ENCODE measurements at regions not wholly inside any gene's neighbourhood (a gene's known extent, or its start where the extent isn't known, plus 50 kb on each side); places are given as distances from the start of the nearest gene placed in this dataset.

DNA sequence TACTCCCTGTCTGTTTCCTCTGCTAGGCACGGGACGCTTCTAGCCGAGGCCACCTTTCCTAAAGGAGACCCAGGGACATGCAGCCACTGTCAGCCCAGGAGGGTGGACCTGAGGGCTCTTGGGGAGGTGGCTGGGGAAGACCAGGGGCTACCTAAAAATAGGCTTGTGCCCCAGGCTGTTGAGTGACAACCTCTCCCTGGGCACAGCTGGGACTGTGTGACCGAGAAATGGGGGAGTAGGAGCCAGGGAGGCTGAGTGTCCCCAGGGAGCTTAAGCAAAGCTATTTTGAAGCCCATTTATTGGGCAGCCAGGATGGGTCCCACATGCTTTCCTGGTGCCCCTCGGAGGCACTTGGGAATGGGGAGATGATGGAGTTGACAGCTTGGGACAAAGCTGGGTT lies 63.8 kb downstream of the CALML3 start:
- no peak for ATAC-seq
- TF ChIP-seq, protein P1, sequence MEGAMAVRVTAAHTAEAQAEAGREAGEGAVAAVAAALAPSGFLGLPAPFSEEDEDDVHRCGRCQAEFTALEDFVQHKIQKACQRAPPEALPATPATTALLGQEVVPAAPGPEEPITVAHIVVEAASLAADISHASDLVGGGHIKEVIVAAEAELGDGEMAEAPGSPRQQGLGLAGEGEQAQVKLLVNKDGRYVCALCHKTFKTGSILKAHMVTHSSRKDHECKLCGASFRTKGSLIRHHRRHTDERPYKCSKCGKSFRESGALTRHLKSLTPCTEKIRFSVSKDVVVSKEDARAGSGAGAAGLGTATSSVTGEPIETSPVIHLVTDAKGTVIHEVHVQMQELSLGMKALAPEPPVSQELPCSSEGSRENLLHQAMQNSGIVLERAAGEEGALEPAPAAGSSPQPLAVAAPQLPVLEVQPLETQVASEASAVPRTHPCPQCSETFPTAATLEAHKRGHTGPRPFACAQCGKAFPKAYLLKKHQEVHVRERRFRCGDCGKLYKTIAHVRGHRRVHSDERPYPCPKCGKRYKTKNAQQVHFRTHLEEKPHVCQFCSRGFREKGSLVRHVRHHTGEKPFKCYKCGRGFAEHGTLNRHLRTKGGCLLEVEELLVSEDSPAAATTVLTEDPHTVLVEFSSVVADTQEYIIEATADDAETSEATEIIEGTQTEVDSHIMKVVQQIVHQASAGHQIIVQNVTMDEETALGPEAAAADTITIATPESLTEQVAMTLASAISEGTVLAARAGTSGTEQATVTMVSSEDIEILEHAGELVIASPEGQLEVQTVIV (CRISPR knock-in tag; IDR thresholded peaks at IDR 0.05; ENCODE audit: borderline replicate concordance), result no peak
- no peak for TF ChIP-seq CCNT2 (IDR thresholded peaks at IDR 0.05; ENCODE audit: borderline replicate concordance, extremely low read depth, insufficient read length, low read depth, low read length)
- TF ChIP-seq BRD9 (IDR thresholded peaks at IDR 0.05; ENCODE audit: low read depth, partially characterized antibody), result no peak
- TF ChIP-seq ZBTB8A (IDR thresholded peaks at IDR 0.05; ENCODE audit: partially characterized antibody), result no peak
- TF ChIP-seq, protein P2, sequence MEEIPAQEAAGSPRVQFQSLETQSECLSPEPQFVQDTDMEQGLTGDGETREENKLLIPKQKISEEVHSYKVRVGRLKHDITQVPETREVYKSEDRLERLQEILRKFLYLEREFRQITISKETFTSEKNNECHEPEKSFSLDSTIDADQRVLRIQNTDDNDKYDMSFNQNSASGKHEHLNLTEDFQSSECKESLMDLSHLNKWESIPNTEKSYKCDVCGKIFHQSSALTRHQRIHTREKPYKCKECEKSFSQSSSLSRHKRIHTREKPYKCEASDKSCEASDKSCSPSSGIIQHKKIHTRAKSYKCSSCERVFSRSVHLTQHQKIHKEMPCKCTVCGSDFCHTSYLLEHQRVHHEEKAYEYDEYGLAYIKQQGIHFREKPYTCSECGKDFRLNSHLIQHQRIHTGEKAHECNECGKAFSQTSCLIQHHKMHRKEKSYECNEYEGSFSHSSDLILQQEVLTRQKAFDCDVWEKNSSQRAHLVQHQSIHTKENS (CRISPR knock-in tag; IDR thresholded peaks at IDR 0.05), result no peak
- no peak for TF ChIP-seq KLF13 (tag; IDR thresholded peaks at IDR 0.05; ENCODE audit: borderline replicate concordance, low read depth)
- TF ChIP-seq SP2 (IDR thresholded peaks at IDR 0.05; ENCODE audit: extremely low read depth, low read depth, low read length, poor library complexity, severe bottlenecking), result no peak
- TF ChIP-seq TAL1 (IDR thresholded peaks at IDR 0.05), result no peak
- TF ChIP-seq, protein P3, sequence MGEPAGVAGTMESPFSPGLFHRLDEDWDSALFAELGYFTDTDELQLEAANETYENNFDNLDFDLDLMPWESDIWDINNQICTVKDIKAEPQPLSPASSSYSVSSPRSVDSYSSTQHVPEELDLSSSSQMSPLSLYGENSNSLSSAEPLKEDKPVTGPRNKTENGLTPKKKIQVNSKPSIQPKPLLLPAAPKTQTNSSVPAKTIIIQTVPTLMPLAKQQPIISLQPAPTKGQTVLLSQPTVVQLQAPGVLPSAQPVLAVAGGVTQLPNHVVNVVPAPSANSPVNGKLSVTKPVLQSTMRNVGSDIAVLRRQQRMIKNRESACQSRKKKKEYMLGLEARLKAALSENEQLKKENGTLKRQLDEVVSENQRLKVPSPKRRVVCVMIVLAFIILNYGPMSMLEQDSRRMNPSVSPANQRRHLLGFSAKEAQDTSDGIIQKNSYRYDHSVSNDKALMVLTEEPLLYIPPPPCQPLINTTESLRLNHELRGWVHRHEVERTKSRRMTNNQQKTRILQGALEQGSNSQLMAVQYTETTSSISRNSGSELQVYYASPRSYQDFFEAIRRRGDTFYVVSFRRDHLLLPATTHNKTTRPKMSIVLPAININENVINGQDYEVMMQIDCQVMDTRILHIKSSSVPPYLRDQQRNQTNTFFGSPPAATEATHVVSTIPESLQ (CRISPR knock-in tag; IDR thresholded peaks at IDR 0.05), result no peak
- TF ChIP-seq BRF1 (IDR thresholded peaks at IDR 0.05; ENCODE audit: borderline replicate concordance, extremely low read depth, insufficient read length), result no peak
- no peak for TF ChIP-seq MEIS2 (IDR thresholded peaks at IDR 0.05; ENCODE audit: partially characterized antibody)
- TF ChIP-seq KLF16 (IDR thresholded peaks at IDR 0.05), result no peak

More for the DNA sequence above, 63.8 kb downstream of the CALML3 start:
- Histone ChIP-seq H3K4me2 (ENCODE audit: insufficient read depth, low read length) (no peak overlapping the region), H3K27me3 (ENCODE audit: control insufficient read depth in 2 of 2, insufficient read depth in 2 of 2, low read length in 2 of 2) (peaks cover 0 to 3% of the 10 kb centered on the region in 2 experiments; a peak in 1 of 5 replicates), H3K4me1 (replicated peaks in 1 of 2; ENCODE audit: control insufficient read depth in 2 of 2, insufficient read depth in 2 of 2, low read length in 2 of 2) (peaks cover 9 to 18% of the 10 kb centered on the region in 2 experiments; a peak in 4 of 5 replicates), H3K9me3 (replicated peaks; ENCODE audit: control insufficient read depth, insufficient read depth, low read depth, low read length) (no peaks in the 10 kb centered on the region), H3K4me3 (no peak overlapping the region), H3K79me2 (ENCODE audit: control insufficient read depth, insufficient read depth, low read length) (no peaks in the 10 kb centered on the region), H4K20me1 (replicated peaks; ENCODE audit: control insufficient read depth, insufficient read depth, low read length) (no peaks in the 10 kb centered on the region), H2AFZ (ENCODE audit: low read depth, low read length) (no peak overlapping the region), H3K9ac (ENCODE audit: insufficient read depth in 1 of 2, low read depth in 2 of 2, low read length in 2 of 2) (no peak overlapping the region), H3K36me3 (ENCODE audit: control insufficient read depth, insufficient read depth, low read length) (no peaks in the 10 kb centered on the region), H3K9me1 (ENCODE audit: control insufficient read depth, insufficient read depth, low read length) (no peaks in the 10 kb centered on the region), H3K27ac (ENCODE audit: extremely low read depth, low read depth, low read length) (no peak overlapping the region)
- CTCF ChIA-PET (ENCODE audit: low intra/inter-chr PET ratio), result no interaction called here
- DNase-seq (ENCODE audit: extremely low read depth in 1 of 4, low spot score in 3 of 4) (no peak), FAIRE-seq (no peak)
- POLR2A ChIA-PET, result interaction anchor here (0.7 kb wide), 1 partner anchor 424 kb away, joined by 3 read pairs; no protein-coding TSS in a partner anchor
- 41% methylated on average over 5 of the region's 5 CpGs for WGBS (ENCODE audit: insufficient coverage, low coverage, missing lambda C conversion rate)
- no TSS peak for BruUV-seq (replicated peaks)
- intact Hi-C loops (cut with micrococcal nuclease), result no loop called here
- in situ Hi-C loops (cut with MboI), result no loop called here

Data from K562 (cell line).